GM23338 (cell line): ENCODE measurements at regions not wholly inside any gene's neighbourhood (a gene's known extent, or its start where the extent isn't known, plus 50 kb on each side); places are given as distances from the start of the nearest gene placed in this dataset.

Experiments used
- ATAC-seq: fragments of 200-7000 bp; cut with Tn5 transposase; 3 replicates; pipeline ENCODE4 v1.9.1; 2020
- DNase-seq: peaks from one replicate; pipeline ENCODE4 v3.0.0-alpha.2; 2015; ENCODE audit warnings: low spot score
- H2AFZ ChIP-seq: fragments of 200-600 bp; sonication (generic); 2 replicates; pipeline ENCODE4 v1.8.0; 2016; ENCODE audit warnings: antibody characterized with exemption, mild to moderate bottlenecking, moderate library complexity
- H3F3A ChIP-seq: fragments of 200-600 bp; sonication (generic); replicated peaks from 2 replicates; pipeline ENCODE4 v1.8.0; 2017; ENCODE audit warnings: antibody characterized with exemption, mixed run types, low read depth
- H3K27ac ChIP-seq: fragments of 200-600 bp; sonication (generic); 2 replicates; pipeline ENCODE4 v1.6.1; 2016; ENCODE audit warnings: low read depth
- H3K27me3 ChIP-seq: fragments of 200-600 bp; sonication (generic); 2 replicates; pipeline ENCODE4 v1.8.0; 2016; ENCODE audit warnings: mild to moderate bottlenecking, mixed run types, moderate library complexity; ENCODE audit not compliant: insufficient read depth
- H3K36me3 ChIP-seq: fragments of 200-600 bp; sonication (generic); 2 replicates; pipeline ENCODE4 v1.8.0; 2016; ENCODE audit warnings: mild to moderate bottlenecking; ENCODE audit not compliant: insufficient read depth
- H3K4me1 ChIP-seq: fragments of 200-600 bp; sonication (generic); 2 replicates; pipeline ENCODE4 v1.8.0; 2016; ENCODE audit warnings: mild to moderate bottlenecking, moderate library complexity; ENCODE audit not compliant: insufficient read depth
- H3K4me2 ChIP-seq: fragments of 200-600 bp; sonication (generic); 2 replicates; pipeline ENCODE4 v1.7.1; 2017; ENCODE audit warnings: mixed run types
- H3K4me3 ChIP-seq: fragments of 200-600 bp; sonication (generic); 2 replicates; pipeline ENCODE4 v1.6.1; 2016; ENCODE audit warnings: mixed run types
- H3K79me2 ChIP-seq: fragments of 200-600 bp; sonication (generic); replicated peaks from 2 replicates; pipeline ENCODE4 v1.8.0; 2017; ENCODE audit warnings: mild to moderate bottlenecking; ENCODE audit not compliant: insufficient read depth
- H3K9me2 ChIP-seq: fragments of 200-600 bp; sonication (generic); 2 replicates; pipeline ENCODE4 v1.8.0; 2017; ENCODE audit not compliant: insufficient read depth
- H4K20me1 ChIP-seq: fragments of 200-600 bp; sonication (generic); replicated peaks from 2 replicates; pipeline ENCODE4 v1.8.0; 2017; ENCODE audit warnings: mild to moderate bottlenecking; ENCODE audit not compliant: insufficient read depth
- H3K27ac Mint-ChIP-seq: 2 replicates; pipeline ENCODE4 v1.8.0; 2020; ENCODE audit warnings: inconsistent platforms, mild to moderate bottlenecking, moderate library complexity, mixed read lengths
- H3K27me3 Mint-ChIP-seq: 3 replicates; pipeline ENCODE4 v1.8.0; 2022; ENCODE audit warnings: low read depth, mild to moderate bottlenecking, moderate library complexity, mixed read lengths, inconsistent platforms; ENCODE audit not compliant: insufficient read depth, poor library complexity
- H3K36me3 Mint-ChIP-seq: 3 replicates; pipeline ENCODE4 v1.8.0; 2021; ENCODE audit warnings: low read depth, mild to moderate bottlenecking, inconsistent platforms, moderate library complexity, mixed read lengths
- H3K4me1 Mint-ChIP-seq: 3 replicates; pipeline ENCODE4 v1.8.0; 2020; ENCODE audit warnings: mild to moderate bottlenecking, inconsistent platforms, mixed read lengths
- H3K4me3 Mint-ChIP-seq: 3 replicates; pipeline ENCODE4 v1.8.0; 2021; ENCODE audit warnings: moderate library complexity, mild to moderate bottlenecking, inconsistent platforms, mixed read lengths
- H3K9me3 Mint-ChIP-seq: 3 replicates; pipeline ENCODE4 v1.8.0; 2020; ENCODE audit warnings: moderate library complexity, mild to moderate bottlenecking, inconsistent platforms, mixed read lengths
- CREB1 ChIP-seq: fragments of 250-450 bp; sonication (Bioruptor Pico); IDR thresholded peaks from 2 replicates; pipeline ENCODE4 v1.5.0; 2020; ENCODE audit warnings: low read depth, mild to moderate bottlenecking, moderate library complexity
- ETS1 ChIP-seq: IDR thresholded peaks from 2 replicates; pipeline ENCODE4 v1.6.1; 2016; ENCODE audit warnings: antibody characterized with exemption
- EZH2 ChIP-seq: fragments of 200-600 bp; sonication (generic); IDR thresholded peaks from one replicate; pipeline ENCODE4 v1.8.0; 2017; ENCODE audit warnings: antibody characterized with exemption, mild to moderate bottlenecking, low read depth; ENCODE audit not compliant: unreplicated experiment
- EZH2phosphoT487 ChIP-seq: fragments of 200-600 bp; sonication (generic); IDR thresholded peaks from one replicate; pipeline ENCODE4 v1.8.1; 2018; ENCODE audit warnings: antibody characterized with exemption; ENCODE audit not compliant: unreplicated experiment
- JUNB ChIP-seq: IDR thresholded peaks from one replicate; pipeline ENCODE4 v1.6.1; 2016; ENCODE audit warnings: antibody characterized with exemption; ENCODE audit not compliant: unreplicated experiment
- NANOG ChIP-seq: IDR thresholded peaks from 2 replicates; pipeline ENCODE4 v1.6.1; 2016; ENCODE audit warnings: antibody characterized with exemption, borderline replicate concordance
- POLR2AphosphoS5 ChIP-seq: IDR thresholded peaks from 2 replicates; pipeline ENCODE4 v1.6.1; 2016; ENCODE audit warnings: antibody characterized with exemption, low read depth
- STAT1 ChIP-seq: IDR thresholded peaks from one replicate; pipeline ENCODE4 v1.6.1; 2016; ENCODE audit warnings: antibody characterized with exemption; ENCODE audit not compliant: unreplicated experiment
- ZNF114 ChIP-seq: fragments of 250-450 bp; sonication (Bioruptor Pico); IDR thresholded peaks from 2 replicates; pipeline ENCODE4 v1.5.0; 2020; ENCODE audit warnings: mild to moderate bottlenecking, moderate library complexity
- ZNF331 ChIP-seq: fragments of 250-450 bp; sonication (Bioruptor Pico); IDR thresholded peaks from 2 replicates; pipeline ENCODE4 v1.5.0; 2020; ENCODE audit warnings: low read depth, mild to moderate bottlenecking, moderate library complexity
- TF ChIP-seq, protein P1 (sequence below): IDR thresholded peaks from one replicate; pipeline ENCODE4 v1.6.1; 2018; ENCODE audit warnings: antibody characterized with exemption; ENCODE audit not compliant: unreplicated experiment
- TF ChIP-seq, protein P2 (sequence below): fragments of 250-450 bp; sonication (Bioruptor Pico); IDR thresholded peaks from 2 replicates; pipeline ENCODE4 v1.5.0; 2020; ENCODE audit warnings: mild to moderate bottlenecking, moderate library complexity
- TF ChIP-seq, protein P3 (sequence below), 2 experiments: fragments of 200-600 bp in 1 of 2; sonication (generic) in 1 of 2; conservative IDR thresholded peaks; 2 replicates each; pipeline versions ENCODE4 v1.5.1 to v1.6.1; 2016 to 2017; ENCODE audit warnings: antibody characterized with exemption in 2 of 2, low read depth in 2 of 2, mild to moderate bottlenecking in 2 of 2, moderate library complexity in 1 of 2

GRCh38 chr1:116832932-116833578 is 76.7 kb upstream of the PTGFRN start:
- Histone ChIP-seq H3K36me3 (no peaks in the 10 kb centered on the region), H3F3A (no peaks in the 10 kb centered on the region), H4K20me1 (no peaks in the 10 kb centered on the region), H3K4me1 (peaks cover 30% of the 10 kb centered on the region), H2AFZ (no peak overlapping the region), H3K79me2 (no peaks in the 10 kb centered on the region), H3K9me2 (0 out of 2 replicates have a peak, but pooled peaks cover 9% of the 10 kb centered on the region), H3K27me3 (no peaks in the 10 kb centered on the region), H3K4me3 (0 out of 2 replicates have a peak overlapping the region, but pooled peaks have one; percentile 9), H3K27ac (peak overlapping the region; percentile 22; the same call in 1 of the 2 replicates), H3K4me2 (peak overlapping the region; percentile 12)
- Mint-ChIP-seq H3K36me3 (peaks cover 17% of the 10 kb centered on the region), H3K4me1 (peaks cover 41% of the 10 kb centered on the region), H3K9me3 (peaks cover 18% of the 10 kb centered on the region), H3K27ac (peak overlapping the region; percentile 67), H3K27me3 (peaks cover 10% of the 10 kb centered on the region), H3K4me3 (peak overlapping the region; percentile 6; the same call in 1 of the 3 replicates)
- DNase-seq (no peak), ATAC-seq (no peak)
- TF ChIP-seq, protein P1, sequence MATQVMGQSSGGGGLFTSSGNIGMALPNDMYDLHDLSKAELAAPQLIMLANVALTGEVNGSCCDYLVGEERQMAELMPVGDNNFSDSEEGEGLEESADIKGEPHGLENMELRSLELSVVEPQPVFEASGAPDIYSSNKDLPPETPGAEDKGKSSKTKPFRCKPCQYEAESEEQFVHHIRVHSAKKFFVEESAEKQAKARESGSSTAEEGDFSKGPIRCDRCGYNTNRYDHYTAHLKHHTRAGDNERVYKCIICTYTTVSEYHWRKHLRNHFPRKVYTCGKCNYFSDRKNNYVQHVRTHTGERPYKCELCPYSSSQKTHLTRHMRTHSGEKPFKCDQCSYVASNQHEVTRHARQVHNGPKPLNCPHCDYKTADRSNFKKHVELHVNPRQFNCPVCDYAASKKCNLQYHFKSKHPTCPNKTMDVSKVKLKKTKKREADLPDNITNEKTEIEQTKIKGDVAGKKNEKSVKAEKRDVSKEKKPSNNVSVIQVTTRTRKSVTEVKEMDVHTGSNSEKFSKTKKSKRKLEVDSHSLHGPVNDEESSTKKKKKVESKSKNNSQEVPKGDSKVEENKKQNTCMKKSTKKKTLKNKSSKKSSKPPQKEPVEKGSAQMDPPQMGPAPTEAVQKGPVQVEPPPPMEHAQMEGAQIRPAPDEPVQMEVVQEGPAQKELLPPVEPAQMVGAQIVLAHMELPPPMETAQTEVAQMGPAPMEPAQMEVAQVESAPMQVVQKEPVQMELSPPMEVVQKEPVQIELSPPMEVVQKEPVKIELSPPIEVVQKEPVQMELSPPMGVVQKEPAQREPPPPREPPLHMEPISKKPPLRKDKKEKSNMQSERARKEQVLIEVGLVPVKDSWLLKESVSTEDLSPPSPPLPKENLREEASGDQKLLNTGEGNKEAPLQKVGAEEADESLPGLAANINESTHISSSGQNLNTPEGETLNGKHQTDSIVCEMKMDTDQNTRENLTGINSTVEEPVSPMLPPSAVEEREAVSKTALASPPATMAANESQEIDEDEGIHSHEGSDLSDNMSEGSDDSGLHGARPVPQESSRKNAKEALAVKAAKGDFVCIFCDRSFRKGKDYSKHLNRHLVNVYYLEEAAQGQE = no peak
- no peak for TF ChIP-seq ZNF114 (CRISPR knock-in tag)
- no peak for TF ChIP-seq ZNF331
- TF ChIP-seq EZH2phosphoT487 = no peak
- no peak for TF ChIP-seq NANOG
- no peak for TF ChIP-seq POLR2AphosphoS5
- TF ChIP-seq, protein P2, sequence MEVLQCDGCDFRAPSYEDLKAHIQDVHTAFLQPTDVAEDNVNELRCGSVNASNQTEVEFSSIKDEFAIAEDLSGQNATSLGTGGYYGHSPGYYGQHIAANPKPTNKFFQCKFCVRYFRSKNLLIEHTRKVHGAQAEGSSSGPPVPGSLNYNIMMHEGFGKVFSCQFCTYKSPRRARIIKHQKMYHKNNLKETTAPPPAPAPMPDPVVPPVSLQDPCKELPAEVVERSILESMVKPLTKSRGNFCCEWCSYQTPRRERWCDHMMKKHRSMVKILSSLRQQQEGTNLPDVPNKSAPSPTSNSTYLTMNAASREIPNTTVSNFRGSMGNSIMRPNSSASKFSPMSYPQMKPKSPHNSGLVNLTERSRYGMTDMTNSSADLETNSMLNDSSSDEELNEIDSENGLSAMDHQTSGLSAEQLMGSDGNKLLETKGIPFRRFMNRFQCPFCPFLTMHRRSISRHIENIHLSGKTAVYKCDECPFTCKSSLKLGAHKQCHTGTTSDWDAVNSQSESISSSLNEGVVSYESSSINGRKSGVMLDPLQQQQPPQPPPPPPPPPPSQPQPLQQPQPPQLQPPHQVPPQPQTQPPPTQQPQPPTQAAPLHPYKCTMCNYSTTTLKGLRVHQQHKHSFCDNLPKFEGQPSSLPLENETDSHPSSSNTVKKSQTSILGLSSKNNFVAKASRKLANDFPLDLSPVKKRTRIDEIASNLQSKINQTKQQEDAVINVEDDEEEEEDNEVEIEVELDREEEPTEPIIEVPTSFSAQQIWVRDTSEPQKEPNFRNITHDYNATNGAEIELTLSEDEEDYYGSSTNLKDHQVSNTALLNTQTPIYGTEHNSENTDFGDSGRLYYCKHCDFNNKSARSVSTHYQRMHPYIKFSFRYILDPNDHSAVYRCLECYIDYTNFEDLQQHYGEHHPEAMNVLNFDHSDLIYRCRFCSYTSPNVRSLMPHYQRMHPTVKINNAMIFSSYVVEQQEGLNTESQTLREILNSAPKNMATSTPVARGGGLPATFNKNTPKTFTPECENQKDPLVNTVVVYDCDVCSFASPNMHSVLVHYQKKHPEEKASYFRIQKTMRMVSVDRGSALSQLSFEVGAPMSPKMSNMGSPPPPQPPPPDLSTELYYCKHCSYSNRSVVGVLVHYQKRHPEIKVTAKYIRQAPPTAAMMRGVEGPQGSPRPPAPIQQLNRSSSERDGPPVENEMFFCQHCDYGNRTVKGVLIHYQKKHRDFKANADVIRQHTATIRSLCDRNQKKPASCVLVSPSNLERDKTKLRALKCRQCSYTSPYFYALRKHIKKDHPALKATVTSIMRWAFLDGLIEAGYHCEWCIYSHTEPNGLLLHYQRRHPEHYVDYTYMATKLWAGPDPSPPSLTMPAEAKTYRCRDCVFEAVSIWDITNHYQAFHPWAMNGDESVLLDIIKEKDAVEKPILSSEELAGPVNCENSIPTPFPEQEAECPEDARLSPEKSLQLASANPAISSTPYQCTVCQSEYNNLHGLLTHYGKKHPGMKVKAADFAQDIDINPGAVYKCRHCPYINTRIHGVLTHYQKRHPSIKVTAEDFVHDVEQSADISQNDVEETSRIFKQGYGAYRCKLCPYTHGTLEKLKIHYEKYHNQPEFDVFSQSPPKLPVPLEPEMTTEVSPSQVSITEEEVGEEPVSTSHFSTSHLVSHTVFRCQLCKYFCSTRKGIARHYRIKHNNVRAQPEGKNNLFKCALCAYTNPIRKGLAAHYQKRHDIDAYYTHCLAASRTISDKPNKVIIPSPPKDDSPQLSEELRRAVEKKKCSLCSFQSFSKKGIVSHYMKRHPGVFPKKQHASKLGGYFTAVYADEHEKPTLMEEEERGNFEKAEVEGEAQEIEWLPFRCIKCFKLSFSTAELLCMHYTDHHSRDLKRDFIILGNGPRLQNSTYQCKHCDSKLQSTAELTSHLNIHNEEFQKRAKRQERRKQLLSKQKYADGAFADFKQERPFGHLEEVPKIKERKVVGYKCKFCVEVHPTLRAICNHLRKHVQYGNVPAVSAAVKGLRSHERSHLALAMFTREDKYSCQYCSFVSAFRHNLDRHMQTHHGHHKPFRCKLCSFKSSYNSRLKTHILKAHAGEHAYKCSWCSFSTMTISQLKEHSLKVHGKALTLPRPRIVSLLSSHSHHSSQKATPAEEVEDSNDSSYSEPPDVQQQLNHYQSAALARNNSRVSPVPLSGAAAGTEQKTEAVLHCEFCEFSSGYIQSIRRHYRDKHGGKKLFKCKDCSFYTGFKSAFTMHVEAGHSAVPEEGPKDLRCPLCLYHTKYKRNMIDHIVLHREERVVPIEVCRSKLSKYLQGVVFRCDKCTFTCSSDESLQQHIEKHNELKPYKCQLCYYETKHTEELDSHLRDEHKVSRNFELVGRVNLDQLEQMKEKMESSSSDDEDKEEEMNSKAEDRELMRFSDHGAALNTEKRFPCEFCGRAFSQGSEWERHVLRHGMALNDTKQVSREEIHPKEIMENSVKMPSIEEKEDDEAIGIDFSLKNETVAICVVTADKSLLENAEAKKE (CRISPR knock-in tag) = no peak
- TF ChIP-seq, protein P3, sequence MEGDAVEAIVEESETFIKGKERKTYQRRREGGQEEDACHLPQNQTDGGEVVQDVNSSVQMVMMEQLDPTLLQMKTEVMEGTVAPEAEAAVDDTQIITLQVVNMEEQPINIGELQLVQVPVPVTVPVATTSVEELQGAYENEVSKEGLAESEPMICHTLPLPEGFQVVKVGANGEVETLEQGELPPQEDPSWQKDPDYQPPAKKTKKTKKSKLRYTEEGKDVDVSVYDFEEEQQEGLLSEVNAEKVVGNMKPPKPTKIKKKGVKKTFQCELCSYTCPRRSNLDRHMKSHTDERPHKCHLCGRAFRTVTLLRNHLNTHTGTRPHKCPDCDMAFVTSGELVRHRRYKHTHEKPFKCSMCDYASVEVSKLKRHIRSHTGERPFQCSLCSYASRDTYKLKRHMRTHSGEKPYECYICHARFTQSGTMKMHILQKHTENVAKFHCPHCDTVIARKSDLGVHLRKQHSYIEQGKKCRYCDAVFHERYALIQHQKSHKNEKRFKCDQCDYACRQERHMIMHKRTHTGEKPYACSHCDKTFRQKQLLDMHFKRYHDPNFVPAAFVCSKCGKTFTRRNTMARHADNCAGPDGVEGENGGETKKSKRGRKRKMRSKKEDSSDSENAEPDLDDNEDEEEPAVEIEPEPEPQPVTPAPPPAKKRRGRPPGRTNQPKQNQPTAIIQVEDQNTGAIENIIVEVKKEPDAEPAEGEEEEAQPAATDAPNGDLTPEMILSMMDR (conservative IDR thresholded peaks at IDR 0.05; ENCODE audit: low read depth in 2 of 2) = no peak
- TF ChIP-seq STAT1 = no peak
- no peak for TF ChIP-seq CREB1 (CRISPR knock-in tag)
- TF ChIP-seq ETS1 = no peak
- TF ChIP-seq JUNB = no peak
- no peak for TF ChIP-seq EZH2
